ENCODE measurements at regions not wholly inside any gene's neighbourhood (a gene's known extent, or its start where the extent isn't known, plus 50 kb on each side); places are given as distances from the start of the nearest gene placed in this dataset. TPM values are rescaled to one million over a fixed set of nuclear protein-coding genes. Genes with fewer than 3 reads are reported as not detected.
"Not testable (repeated sequence)": the region's sequence is repeated elsewhere in the genome, so short reads cannot be mapped to it uniquely, and the experiment has no call there.

- intact Hi-C loops (cut with DNase I): no loop called here
- Histone ChIP-seq H3K27ac (ENCODE audit: low read depth in 2 of 2, low read length in 2 of 2) (no peak overlapping the region), H3K27me3 (ENCODE audit: control insufficient read depth, insufficient read depth, low read length) (no peaks in the 10 kb centered on the region), H3K36me3 (ENCODE audit: control insufficient read depth in 2 of 3, insufficient read depth in 3 of 3, low read length in 3 of 3) (no peaks in the 10 kb centered on the region), H3K9me3 (ENCODE audit: control insufficient read depth in 2 of 3, insufficient read depth in 1 of 3, low read length in 3 of 3) (no peaks in the 10 kb centered on the region), H3K9ac (ENCODE audit: low read length in 3 of 3) (no peak overlapping the region), H3K4me3 (ENCODE audit: low read length in 3 of 3) (no peak overlapping the region), H3K4me1 (ENCODE audit: control insufficient read depth in 2 of 3, insufficient read depth in 2 of 3, low read depth in 1 of 3, low read length in 3 of 3) (no peaks in the 10 kb centered on the region)
- no peak for TF ChIP-seq CTCF (IDR thresholded peaks at IDR 0.05; ENCODE audit: borderline replicate concordance, extremely low read depth, insufficient read depth)
- no peak for FAIRE-seq
- no peak for DNase-seq
Measured at GRCh38 chr6:27190126-27190525, 57.4 kb upstream of the PRSS16 start.

- H3K36me3 ChIP-seq (ENCODE audit: control insufficient read depth in 2 of 3, insufficient read depth in 3 of 3, low read length in 3 of 3); H3K9ac ChIP-seq (ENCODE audit: low read length in 3 of 3); intact Hi-C loops (cut with DNase I); H3K27ac ChIP-seq (ENCODE audit: low read depth in 2 of 2, low read length in 2 of 2); H3K27me3 ChIP-seq (ENCODE audit: control insufficient read depth, insufficient read depth, low read length); FAIRE-seq; H3K4me1 ChIP-seq (ENCODE audit: control insufficient read depth in 2 of 3, insufficient read depth in 2 of 3, low read depth in 1 of 3, low read length in 3 of 3); DNase-seq; H3K9me3 ChIP-seq (ENCODE audit: control insufficient read depth in 2 of 3, insufficient read depth in 1 of 3, low read length in 3 of 3); H3K4me3 ChIP-seq (ENCODE audit: low read length in 3 of 3): not testable (repeated sequence)
Measured at GRCh38 chr6:27194453-27194852, 53.0 kb upstream of the PRSS16 start.

- H3K27me3 ChIP-seq (ENCODE audit: control insufficient read depth, insufficient read depth, low read length); H3K9ac ChIP-seq (ENCODE audit: low read length in 3 of 3); H3K4me3 ChIP-seq (ENCODE audit: low read length in 3 of 3); H3K4me1 ChIP-seq (ENCODE audit: control insufficient read depth in 2 of 3, insufficient read depth in 2 of 3, low read depth in 1 of 3, low read length in 3 of 3); FAIRE-seq; H3K36me3 ChIP-seq (ENCODE audit: control insufficient read depth in 2 of 3, insufficient read depth in 3 of 3, low read length in 3 of 3); intact Hi-C loops (cut with DNase I); H3K9me3 ChIP-seq (ENCODE audit: control insufficient read depth in 2 of 3, insufficient read depth in 1 of 3, low read length in 3 of 3); H3K27ac ChIP-seq (ENCODE audit: low read depth in 2 of 2, low read length in 2 of 2); DNase-seq: not testable (repeated sequence)
Measured at GRCh38 chr6:27195547-27195946, 52.0 kb upstream of the PRSS16 start.

Small RNA genes in the stretch of these regions (microRNA-seq; reads per million reads assigned to microRNA genes)
- not detected for gene MIR3143
